OCI-LY3 (cell line): ENCODE measurements at regions not wholly inside any gene's neighbourhood (a gene's known extent, or its start where the extent isn't known, plus 50 kb on each side); places are given as distances from the start of the nearest gene placed in this dataset.

ENCODE experiments used
- H2AFZ ChIP-seq: fragments of 200-600, 300-600 bp; shearing (Covaris generic); 2 replicates; pipeline ENCODE4 v1.6.0; 2014; ENCODE audit warnings: antibody characterized with exemption, low read depth, low read length
- H3K27ac ChIP-seq: fragments of 200-600, 300-600 bp; sonication (generic); 2 replicates; pipeline ENCODE4 v1.5.1; 2014; ENCODE audit warnings: mild to moderate bottlenecking, low read length, moderate library complexity, mixed read lengths
- H3K27me3 ChIP-seq: fragments of 200-600, 300-600 bp; sonication (generic); 2 replicates; pipeline ENCODE4 v1.6.1; 2014; ENCODE audit warnings: low read depth, low read length, mixed read lengths
- H3K36me3 ChIP-seq: fragments of 200-600, 300-600 bp; sonication (generic); replicated peaks from 2 replicates; pipeline ENCODE3; 2014; ENCODE audit warnings: low read depth, low read length, mixed read lengths
- H3K4me1 ChIP-seq: fragments of 300-600, 200-600 bp; sonication (generic); 2 replicates; pipeline ENCODE4 v1.6.1; 2014; ENCODE audit warnings: low read length, mixed read lengths
- H3K4me2 ChIP-seq: fragments of 200-600, 300-600 bp; sonication (generic); 2 replicates; pipeline ENCODE4 v1.6.1; 2014; ENCODE audit warnings: low read length, mixed read lengths
- H3K4me3 ChIP-seq: fragments of 300-600, 200-600 bp; sonication (generic); 2 replicates; pipeline ENCODE4 v1.5.1; 2014; ENCODE audit warnings: antibody characterized with exemption, mild to moderate bottlenecking, low read length, moderate library complexity
- H3K79me2 ChIP-seq: fragments of 300-600, 200-600 bp; shearing (Covaris generic); 2 replicates; pipeline ENCODE4 v1.6.1; 2014; ENCODE audit warnings: mild to moderate bottlenecking, low read length, mixed read lengths
- H3K9ac ChIP-seq: fragments of 300-600, 200-600 bp; shearing (Covaris generic); 2 replicates; pipeline ENCODE4 v1.6.0; 2014; ENCODE audit warnings: mild to moderate bottlenecking, low read length, moderate library complexity
- H3K9me3 ChIP-seq: fragments of 200-600, 300-600 bp; shearing (Covaris generic); 2 replicates; pipeline ENCODE4 v1.6.1; 2014; ENCODE audit warnings: low read length, mixed read lengths; ENCODE audit not compliant: insufficient read depth
- H4K20me1 ChIP-seq: fragments of 200-600, 300-600 bp; sonication (generic); 2 replicates; pipeline ENCODE4 v1.6.1; 2016; ENCODE audit warnings: low read length, mixed read lengths; ENCODE audit not compliant: insufficient read depth
- EZH2phosphoT487 ChIP-seq: fragments of 200-600 bp; shearing (Covaris generic); IDR thresholded peaks from 2 replicates; pipeline ENCODE4 v1.6.1; 2018; ENCODE audit warnings: antibody characterized with exemption, mixed run types, low read depth
- TF ChIP-seq, protein P1 (sequence below): fragments of 200-600, 300-600 bp; sonication (generic); IDR thresholded peaks from 2 replicates; pipeline ENCODE4 v1.5.1; 2014; ENCODE audit warnings: antibody characterized with exemption, low read length, low read depth

DNA sequence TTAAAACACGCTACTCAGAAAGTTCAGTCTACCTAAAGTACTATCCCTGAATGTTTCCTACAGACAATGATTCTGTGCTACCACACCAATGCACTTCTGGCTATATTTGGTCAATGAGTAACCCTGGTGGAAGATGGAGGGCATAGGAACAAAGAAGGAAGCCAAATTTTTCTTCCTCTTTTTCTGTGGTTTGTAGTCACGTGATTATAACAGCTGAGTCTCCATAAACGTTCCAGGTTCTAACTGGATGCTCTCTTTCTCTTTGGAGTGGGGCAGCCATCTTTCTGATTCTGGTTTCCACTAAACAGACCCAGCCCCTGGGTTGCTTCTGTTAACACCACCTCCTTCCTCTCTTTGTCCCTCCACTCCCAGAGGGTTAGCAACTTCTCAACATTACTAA, 274.9 kb downstream of the CDH11 start:
- Histone ChIP-seq H3K79me2 (no peaks in the 10 kb centered on the region), H3K27me3 (no peaks in the 10 kb centered on the region), H2AFZ (no peak overlapping the region), H3K4me2 (no peak overlapping the region), H3K36me3 (no peaks in the 10 kb centered on the region), H3K27ac (no peak overlapping the region), H3K4me3 (no peak overlapping the region), H3K4me1 (no peaks in the 10 kb centered on the region), H4K20me1 (no peaks in the 10 kb centered on the region), H3K9me3 (no peaks in the 10 kb centered on the region), H3K9ac (no peak overlapping the region)
- no peak for TF ChIP-seq EZH2phosphoT487
- TF ChIP-seq, protein P1, sequence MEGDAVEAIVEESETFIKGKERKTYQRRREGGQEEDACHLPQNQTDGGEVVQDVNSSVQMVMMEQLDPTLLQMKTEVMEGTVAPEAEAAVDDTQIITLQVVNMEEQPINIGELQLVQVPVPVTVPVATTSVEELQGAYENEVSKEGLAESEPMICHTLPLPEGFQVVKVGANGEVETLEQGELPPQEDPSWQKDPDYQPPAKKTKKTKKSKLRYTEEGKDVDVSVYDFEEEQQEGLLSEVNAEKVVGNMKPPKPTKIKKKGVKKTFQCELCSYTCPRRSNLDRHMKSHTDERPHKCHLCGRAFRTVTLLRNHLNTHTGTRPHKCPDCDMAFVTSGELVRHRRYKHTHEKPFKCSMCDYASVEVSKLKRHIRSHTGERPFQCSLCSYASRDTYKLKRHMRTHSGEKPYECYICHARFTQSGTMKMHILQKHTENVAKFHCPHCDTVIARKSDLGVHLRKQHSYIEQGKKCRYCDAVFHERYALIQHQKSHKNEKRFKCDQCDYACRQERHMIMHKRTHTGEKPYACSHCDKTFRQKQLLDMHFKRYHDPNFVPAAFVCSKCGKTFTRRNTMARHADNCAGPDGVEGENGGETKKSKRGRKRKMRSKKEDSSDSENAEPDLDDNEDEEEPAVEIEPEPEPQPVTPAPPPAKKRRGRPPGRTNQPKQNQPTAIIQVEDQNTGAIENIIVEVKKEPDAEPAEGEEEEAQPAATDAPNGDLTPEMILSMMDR: no peak

DNA sequence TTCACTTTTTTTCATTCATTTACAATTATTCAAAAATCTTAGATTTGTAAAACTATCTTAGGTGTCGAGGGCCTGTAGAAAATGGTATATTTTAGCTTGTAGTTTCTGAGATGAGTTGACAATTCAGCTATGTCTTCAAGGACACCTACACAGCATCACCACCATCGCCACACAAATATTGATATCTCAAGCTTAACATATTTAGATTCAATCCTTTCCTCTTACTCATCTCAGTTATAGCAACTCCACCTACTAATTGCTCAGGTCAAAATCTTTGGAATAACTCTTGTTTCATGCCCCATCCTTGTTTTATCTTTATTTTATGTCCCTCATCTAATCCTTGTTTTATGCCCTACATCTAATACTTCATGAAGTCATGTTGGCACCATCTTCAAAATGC, 276.8 kb downstream of the CDH11 start:
- Histone ChIP-seq H4K20me1 (no peaks in the 10 kb centered on the region), H3K27me3 (no peaks in the 10 kb centered on the region)
- TF ChIP-seq, protein P1: no peak
- TF ChIP-seq EZH2phosphoT487: no peak

DNA sequence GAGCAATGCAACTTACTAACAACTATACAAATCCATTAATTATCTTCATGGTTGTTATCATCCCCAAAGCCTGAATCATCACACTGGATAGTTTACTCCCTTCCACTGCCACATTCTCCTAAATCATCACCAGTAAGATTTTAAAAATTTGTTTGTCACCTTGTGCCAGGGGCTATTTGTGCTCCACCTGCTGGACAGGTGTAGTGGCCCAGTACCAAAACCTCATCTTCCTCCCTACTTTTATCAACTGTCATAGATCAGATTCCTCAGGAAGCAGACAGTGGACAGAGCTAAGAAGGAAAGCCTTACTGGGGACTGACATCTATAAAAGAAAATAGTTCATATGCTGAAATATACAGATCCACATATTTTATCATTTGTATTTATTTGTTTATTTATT, 280.4 kb downstream of the CDH11 start:
- H3K4me1 ChIP-seq: no peaks in the 10 kb centered on the region
- TF ChIP-seq, protein P1: no peak
- no peak for TF ChIP-seq EZH2phosphoT487
- H3K79me2 ChIP-seq: no peaks in the 10 kb centered on the region

More for the DNA sequence above, 276.8 kb downstream of the CDH11 start:
- H3K36me3 ChIP-seq: no peaks in the 10 kb centered on the region
- no peaks in the 10 kb centered on the region for H3K4me1 ChIP-seq
- H3K79me2 ChIP-seq: no peaks in the 10 kb centered on the region
- H3K27ac ChIP-seq: no peak overlapping the region
- no peak overlapping the region for H2AFZ ChIP-seq
- H3K9me3 ChIP-seq: no peaks in the 10 kb centered on the region
- no peak overlapping the region for H3K9ac ChIP-seq
- no peak overlapping the region for H3K4me3 ChIP-seq
- no peak overlapping the region for H3K4me2 ChIP-seq

DNA sequence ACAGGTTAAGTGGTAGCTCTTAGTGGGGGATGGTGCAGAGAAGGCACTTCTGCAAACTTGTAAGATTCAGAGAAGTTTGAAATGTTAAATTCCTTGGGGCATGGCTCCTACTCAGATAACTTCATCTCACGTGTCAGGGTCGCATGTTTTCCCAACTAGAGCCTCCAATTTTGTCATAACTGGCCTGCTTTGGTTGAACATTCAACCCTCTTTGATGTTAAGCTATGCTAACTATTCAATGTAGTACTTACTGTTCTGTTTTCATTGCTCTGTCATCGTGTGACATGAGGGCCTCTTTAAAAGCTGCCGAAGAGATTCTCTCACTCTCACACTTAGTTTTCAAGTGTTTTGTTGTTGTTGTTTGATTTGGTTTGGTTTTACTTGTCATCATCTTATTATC, 280.8 kb downstream of the CDH11 start:
- H4K20me1 ChIP-seq: no peaks in the 10 kb centered on the region
- no peak overlapping the region for H3K9ac ChIP-seq
- no peak overlapping the region for H3K4me2 ChIP-seq
- no peak overlapping the region for H3K27ac ChIP-seq
- H3K4me3 ChIP-seq: no peak overlapping the region
- no peaks in the 10 kb centered on the region for H3K27me3 ChIP-seq
- H3K4me1 ChIP-seq: no peaks in the 10 kb centered on the region
- no peaks in the 10 kb centered on the region for H3K36me3 ChIP-seq
- no peaks in the 10 kb centered on the region for H3K9me3 ChIP-seq
- no peak for TF ChIP-seq EZH2phosphoT487
- no peak overlapping the region for H2AFZ ChIP-seq
- no peaks in the 10 kb centered on the region for H3K79me2 ChIP-seq

More for the DNA sequence above, 280.4 kb downstream of the CDH11 start:
- H3K27me3 ChIP-seq: no peaks in the 10 kb centered on the region
- H4K20me1 ChIP-seq: no peaks in the 10 kb centered on the region
- H3K9me3 ChIP-seq: no peaks in the 10 kb centered on the region
- H3K9ac ChIP-seq: no peak overlapping the region
- H2AFZ ChIP-seq: no peak overlapping the region
- no peak overlapping the region for H3K4me2 ChIP-seq
- H3K27ac ChIP-seq: no peak overlapping the region
- no peak overlapping the region for H3K4me3 ChIP-seq
- H3K36me3 ChIP-seq: no peaks in the 10 kb centered on the region

DNA sequence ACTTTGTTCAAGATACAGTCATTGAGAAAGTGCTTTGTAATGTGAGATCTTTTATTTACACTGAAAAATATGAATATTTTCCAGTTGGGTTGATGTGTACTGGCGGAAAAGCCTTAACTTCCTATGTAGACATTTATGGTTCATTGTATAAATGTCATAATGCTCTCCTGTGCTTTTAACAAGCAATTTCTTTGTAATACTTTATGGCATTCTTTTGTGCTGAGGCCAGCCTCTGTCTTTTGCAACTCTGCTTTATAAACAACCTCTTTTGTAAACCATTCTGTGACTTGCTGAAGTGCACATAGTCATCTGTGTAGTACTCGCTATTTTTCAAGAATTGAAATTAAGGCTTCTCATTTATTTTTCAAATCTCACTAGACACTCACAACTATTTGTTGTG, 291.2 kb downstream of the CDH11 start:
- Histone ChIP-seq H3K79me2 (no peaks in the 10 kb centered on the region), H3K4me1 (no peaks in the 10 kb centered on the region), H3K36me3 (no peaks in the 10 kb centered on the region), H3K27ac (no peak overlapping the region), H3K9ac (no peak overlapping the region), H3K4me2 (no peak overlapping the region), H4K20me1 (no peaks in the 10 kb centered on the region), H3K9me3 (no peaks in the 10 kb centered on the region), H3K27me3 (no peaks in the 10 kb centered on the region), H2AFZ (no peak overlapping the region), H3K4me3 (no peak overlapping the region)
- TF ChIP-seq, protein P1: no peak
- no peak for TF ChIP-seq EZH2phosphoT487
